GM12878 (cell line): ENCODE measurements at regions not wholly inside any gene's neighbourhood (a gene's known extent, or its start where the extent isn't known, plus 50 kb on each side); places are given as distances from the start of the nearest gene placed in this dataset.

Source experiments
- CBFB ChIP-seq: IDR thresholded peaks from 2 replicates; pipeline ENCODE4 v1.6.1; 2016; ENCODE audit warnings: antibody characterized with exemption, low read depth
- CEBPB ChIP-seq, 2 experiments: fragments of 150-350 bp in 1 of 2; IDR thresholded peaks; 2 replicates each; pipeline ENCODE4 v1.6.1; 2012 to 2014; ENCODE audit warnings: low read depth in 2 of 2, low read length in 2 of 2, borderline replicate concordance in 1 of 2, inconsistent platforms in 1 of 2
- HDAC6 ChIP-seq: fragments of 200-600 bp; sonication (generic); IDR thresholded peaks from one replicate; pipeline ENCODE4 v1.8.0; 2017; ENCODE audit warnings: antibody characterized with exemption; ENCODE audit not compliant: unreplicated experiment
- JUND ChIP-seq: IDR thresholded peaks from 2 replicates; pipeline ENCODE4 v1.6.1; 2012; ENCODE audit warnings: low read depth, mild to moderate bottlenecking, low read length, improper control_type of control experiment, moderate library complexity
- POLR2A ChIP-seq: IDR thresholded peaks from 2 replicates; pipeline ENCODE4 v1.6.1; 2011; ENCODE audit warnings: low read depth, mild to moderate bottlenecking, low read length
- RAD21 ChIP-seq: IDR thresholded peaks from 2 replicates; pipeline ENCODE4 v1.6.1; 2011; ENCODE audit warnings: mild to moderate bottlenecking, low read depth, low read length, moderate library complexity; ENCODE audit not compliant: insufficient read depth
- TBL1XR1 ChIP-seq: IDR thresholded peaks from 2 replicates; pipeline ENCODE4 v1.6.1; 2012; ENCODE audit warnings: low read depth, low read length, improper control_type of control experiment
- TF ChIP-seq, protein P1 (sequence below), 3 experiments: IDR thresholded peaks in 2 of 3; conservative IDR thresholded peaks in 1 of 3; 2 replicates each; pipeline ENCODE4 v1.5.1; 2011; ENCODE audit warnings: low read depth in 3 of 3, low read length in 3 of 3, mild to moderate bottlenecking in 3 of 3, control low read depth in 2 of 3, moderate library complexity in 2 of 3, inconsistent platforms in 1 of 3, mixed read lengths in 1 of 3; ENCODE audit not compliant: control insufficient read depth in 2 of 3, insufficient read depth in 1 of 3; ENCODE audit errors: extremely low read depth in 1 of 3
- TF ChIP-seq, protein P2 (sequence below): IDR thresholded peaks from 2 replicates; pipeline ENCODE4 v1.6.1; 2011; ENCODE audit warnings: borderline replicate concordance, low read depth, mild to moderate bottlenecking, moderate library complexity, mixed read lengths, low read length; ENCODE audit not compliant: insufficient read depth; ENCODE audit errors: extremely low read length
- TF ChIP-seq, protein P3 (sequence below): fragments of 450-650 bp; IDR thresholded peaks from 2 replicates; pipeline ENCODE4 v1.6.1; 2017; ENCODE audit warnings: mild to moderate bottlenecking

DNA sequence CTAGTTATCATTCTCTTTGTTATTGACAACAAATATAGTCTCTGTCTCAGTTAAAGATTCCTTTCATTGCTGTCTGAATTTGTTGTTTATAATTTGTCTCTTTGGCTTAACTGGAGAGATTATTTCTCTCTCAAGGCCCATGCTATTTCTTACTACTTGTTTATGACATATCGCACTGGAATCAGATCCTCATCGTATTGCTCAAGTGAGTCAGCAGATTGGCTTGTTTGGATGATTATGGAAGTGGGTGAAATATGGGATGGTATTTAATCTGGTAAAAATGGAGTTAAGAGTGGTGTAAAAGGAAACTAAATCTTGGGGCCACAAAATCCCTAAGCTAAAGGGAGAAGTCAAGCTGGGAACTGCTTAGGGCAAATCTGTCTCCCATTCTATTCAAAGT lies 613.1 kb downstream of the SI start:
- TF ChIP-seq, protein P1, sequence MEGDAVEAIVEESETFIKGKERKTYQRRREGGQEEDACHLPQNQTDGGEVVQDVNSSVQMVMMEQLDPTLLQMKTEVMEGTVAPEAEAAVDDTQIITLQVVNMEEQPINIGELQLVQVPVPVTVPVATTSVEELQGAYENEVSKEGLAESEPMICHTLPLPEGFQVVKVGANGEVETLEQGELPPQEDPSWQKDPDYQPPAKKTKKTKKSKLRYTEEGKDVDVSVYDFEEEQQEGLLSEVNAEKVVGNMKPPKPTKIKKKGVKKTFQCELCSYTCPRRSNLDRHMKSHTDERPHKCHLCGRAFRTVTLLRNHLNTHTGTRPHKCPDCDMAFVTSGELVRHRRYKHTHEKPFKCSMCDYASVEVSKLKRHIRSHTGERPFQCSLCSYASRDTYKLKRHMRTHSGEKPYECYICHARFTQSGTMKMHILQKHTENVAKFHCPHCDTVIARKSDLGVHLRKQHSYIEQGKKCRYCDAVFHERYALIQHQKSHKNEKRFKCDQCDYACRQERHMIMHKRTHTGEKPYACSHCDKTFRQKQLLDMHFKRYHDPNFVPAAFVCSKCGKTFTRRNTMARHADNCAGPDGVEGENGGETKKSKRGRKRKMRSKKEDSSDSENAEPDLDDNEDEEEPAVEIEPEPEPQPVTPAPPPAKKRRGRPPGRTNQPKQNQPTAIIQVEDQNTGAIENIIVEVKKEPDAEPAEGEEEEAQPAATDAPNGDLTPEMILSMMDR (IDR thresholded peaks at IDR 0.05 in 2 of 3, conservative IDR thresholded peaks at IDR 0.05 in 1 of 3; ENCODE audit: control insufficient read depth in 2 of 3, extremely low read depth in 1 of 3, insufficient read depth in 1 of 3, low read depth in 3 of 3, low read length in 3 of 3), result no peak
- TF ChIP-seq RAD21, result no peak
- no peak for TF ChIP-seq CEBPB (IDR thresholded peaks at IDR 0.05; ENCODE audit: borderline replicate concordance in 1 of 2, low read depth in 2 of 2, low read length in 2 of 2)
- TF ChIP-seq JUND, result no peak
- no peak for TF ChIP-seq CBFB
- no peak for TF ChIP-seq POLR2A
- TF ChIP-seq, protein P2, sequence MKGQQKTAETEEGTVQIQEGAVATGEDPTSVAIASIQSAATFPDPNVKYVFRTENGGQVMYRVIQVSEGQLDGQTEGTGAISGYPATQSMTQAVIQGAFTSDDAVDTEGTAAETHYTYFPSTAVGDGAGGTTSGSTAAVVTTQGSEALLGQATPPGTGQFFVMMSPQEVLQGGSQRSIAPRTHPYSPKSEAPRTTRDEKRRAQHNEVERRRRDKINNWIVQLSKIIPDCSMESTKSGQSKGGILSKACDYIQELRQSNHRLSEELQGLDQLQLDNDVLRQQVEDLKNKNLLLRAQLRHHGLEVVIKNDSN, result no peak
- no peak for TF ChIP-seq TBL1XR1
- TF ChIP-seq HDAC6, result no peak
- TF ChIP-seq, protein P3, sequence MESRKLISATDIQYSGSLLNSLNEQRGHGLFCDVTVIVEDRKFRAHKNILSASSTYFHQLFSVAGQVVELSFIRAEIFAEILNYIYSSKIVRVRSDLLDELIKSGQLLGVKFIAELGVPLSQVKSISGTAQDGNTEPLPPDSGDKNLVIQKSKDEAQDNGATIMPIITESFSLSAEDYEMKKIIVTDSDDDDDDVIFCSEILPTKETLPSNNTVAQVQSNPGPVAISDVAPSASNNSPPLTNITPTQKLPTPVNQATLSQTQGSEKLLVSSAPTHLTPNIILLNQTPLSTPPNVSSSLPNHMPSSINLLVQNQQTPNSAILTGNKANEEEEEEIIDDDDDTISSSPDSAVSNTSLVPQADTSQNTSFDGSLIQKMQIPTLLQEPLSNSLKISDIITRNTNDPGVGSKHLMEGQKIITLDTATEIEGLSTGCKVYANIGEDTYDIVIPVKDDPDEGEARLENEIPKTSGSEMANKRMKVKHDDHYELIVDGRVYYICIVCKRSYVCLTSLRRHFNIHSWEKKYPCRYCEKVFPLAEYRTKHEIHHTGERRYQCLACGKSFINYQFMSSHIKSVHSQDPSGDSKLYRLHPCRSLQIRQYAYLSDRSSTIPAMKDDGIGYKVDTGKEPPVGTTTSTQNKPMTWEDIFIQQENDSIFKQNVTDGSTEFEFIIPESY, result no peak
